Cardiac septum (tissue), 1 donor: ENCODE measurements at regions not wholly inside any gene's neighbourhood (a gene's known extent, or its start where the extent isn't known, plus 50 kb on each side); places are given as distances from the start of the nearest gene placed in this dataset.

Source experiments
- DNase-seq: peaks from one replicate; pipeline ENCODE4 v3.0.0-alpha.2; 2020; ENCODE audit warnings: low spot score
- intact Hi-C: fragments of 100-400 bp; cut with DNase I; formaldehyde crosslinking; loops from one replicate; pipeline ENCODE4 v1.14.0; 2022
- donor health status: DM: no; HTN: no; CAD: no.

GRCh38 chr22:49190816-49191505 is 636.7 kb downstream of the BRD1 start:
- intact Hi-C loops = no loop called here

GRCh38 chr22:49189871-49190270 is 637.8 kb downstream of the BRD1 start:
- intact Hi-C loops = no loop called here
- DNase-seq = no peak

More at GRCh38 chr22:49190816-49191505, 636.7 kb downstream of the BRD1 start:
- no peak for DNase-seq

GRCh38 chr22:49188591-49188990 is 639.1 kb downstream of the BRD1 start:
- no peak for DNase-seq
- intact Hi-C loops = no loop called here

- intact Hi-C loops = no loop called here
- DNase-seq = no peak
These were observed 639.6 kb downstream of the BRD1 start for GRCh38 chr22:49188091-49188490.

- no peak for DNase-seq
- intact Hi-C loops = no loop called here
These were observed 640.9 kb downstream of the BRD1 start for GRCh38 chr22:49186762-49187161.

- intact Hi-C loops = no loop called here
- no peak for DNase-seq
These were observed 641.4 kb downstream of the BRD1 start for GRCh38 chr22:49186293-49186692.

GRCh38 chr22:49185312-49185969 is 642.2 kb downstream of the BRD1 start:
- DNase-seq = no peak
- intact Hi-C loops = no loop called here

GRCh38 chr22:49184736-49185135 is 642.9 kb downstream of the BRD1 start:
- DNase-seq = no peak
- intact Hi-C loops = no loop called here

- DNase-seq = no peak
- intact Hi-C loops = no loop called here
These were observed 643.9 kb downstream of the BRD1 start for GRCh38 chr22:49183826-49184216.

GRCh38 chr22:49183208-49183825 is 644.4 kb downstream of the BRD1 start:
- no peak for DNase-seq

GRCh38 chr22:49182416-49182815 is 645.3 kb downstream of the BRD1 start:
- no peak for DNase-seq
- intact Hi-C loops = no loop called here

More at GRCh38 chr22:49183208-49183825, 644.4 kb downstream of the BRD1 start:
- intact Hi-C loops = no loop called here

GRCh38 chr22:49181942-49182341 is 645.7 kb downstream of the BRD1 start:
- no peak for DNase-seq
- intact Hi-C loops = no loop called here

- intact Hi-C loops = no loop called here
- no peak for DNase-seq
These were observed 646.2 kb downstream of the BRD1 start for GRCh38 chr22:49181431-49181830.

GRCh38 chr22:49180683-49181024 is 647.0 kb downstream of the BRD1 start:
- intact Hi-C loops = no loop called here
- DNase-seq = no peak

GRCh38 chr22:49179886-49180682 is 647.6 kb downstream of the BRD1 start:
- intact Hi-C loops = no loop called here
- DNase-seq = no peak

GRCh38 chr22:49179175-49179574 is 648.5 kb downstream of the BRD1 start:
- intact Hi-C loops = no loop called here
- DNase-seq = no peak

- DNase-seq = no peak
- intact Hi-C loops = no loop called here
These were observed 649.2 kb downstream of the BRD1 start for GRCh38 chr22:49178246-49179005.

- intact Hi-C loops = no loop called here
- DNase-seq = no peak
These were observed 650.0 kb downstream of the BRD1 start for GRCh38 chr22:49177666-49178065.

- no peak for DNase-seq
- intact Hi-C loops = no loop called here
These were observed 650.7 kb downstream of the BRD1 start for GRCh38 chr22:49176956-49177355.

- DNase-seq = no peak
- intact Hi-C loops = no loop called here
These were observed 657.6 kb downstream of the BRD1 start for GRCh38 chr22:49170053-49170452.
